ENCODE measurements at regions not wholly inside any gene's neighbourhood (a gene's known extent, or its start where the extent isn't known, plus 50 kb on each side); places are given as distances from the start of the nearest gene placed in this dataset.

GRCh38 chr1:87219626-87220025 lies 109.1 kb upstream of the LMO4 start:
- H3K27ac ChIP-seq (ENCODE audit: low read depth, low read length), result no peak overlapping the region
- H2AK5ac ChIP-seq (ENCODE audit: low read depth, low read length), result no peak overlapping the region
- H4K20me1 ChIP-seq (replicated peaks in 1 of 2; ENCODE audit: control insufficient read depth in 1 of 2, insufficient read depth in 2 of 2, low read length in 2 of 2), result no peaks in the 10 kb centered on the region
- no peak overlapping the region for H4K5ac ChIP-seq (ENCODE audit: insufficient read length, low read depth, low read length)
- no peak overlapping the region for H3K56ac ChIP-seq (replicated peaks; ENCODE audit: insufficient read length, low read depth, low read length)
- TF ChIP-seq KDM1A (IDR thresholded peaks at IDR 0.05; ENCODE audit: borderline replicate concordance, low read length) (no peak), TAF1 (IDR thresholded peaks at IDR 0.05; ENCODE audit: low read depth, low read length) (no peak), CBX8 (IDR thresholded peaks at IDR 0.05; ENCODE audit: borderline replicate concordance, low read depth, low read length) (no peak)
- no peak overlapping the region for H3K4ac ChIP-seq (replicated peaks; ENCODE audit: insufficient read length, low read depth, low read length)
- no peak overlapping the region for H2BK120ac ChIP-seq (replicated peaks; ENCODE audit: low read depth, low read length)
- H3K9ac ChIP-seq (replicated peaks in 1 of 4; ENCODE audit: extremely low read depth in 1 of 4, low read depth in 3 of 4, low read length in 3 of 4), result no peak overlapping the region
- H3K4me3 ChIP-seq (ENCODE audit: extremely low read depth in 1 of 4, insufficient read depth in 2 of 4, low read depth in 3 of 4, low read length in 4 of 4), result no peak overlapping the region
- no peak overlapping the region for H2BK15ac ChIP-seq (ENCODE audit: low read length)
- no peaks in the 10 kb centered on the region for H3K4me1 ChIP-seq (replicated peaks in 1 of 4; ENCODE audit: control insufficient read depth in 3 of 4, insufficient read depth in 4 of 4, low read length in 3 of 4)
- H3K36me3 ChIP-seq (ENCODE audit: control insufficient read depth in 2 of 4, insufficient read depth in 4 of 4, low read length in 3 of 4), result no peaks in the 10 kb centered on the region
- H3K18ac ChIP-seq (ENCODE audit: extremely low read depth, low read length), result no peak overlapping the region
- H3K27me3 ChIP-seq (replicated peaks in 1 of 4; ENCODE audit: control insufficient read depth in 3 of 4, extremely low read depth in 1 of 4, insufficient read depth in 3 of 4, low read length in 3 of 4), result no peaks in the 10 kb centered on the region
- H3K23me2 ChIP-seq (ENCODE audit: low read depth, low read length), result no peaks in the 10 kb centered on the region
- H2AFZ ChIP-seq (ENCODE audit: low read length), result peak overlapping the region; percentile 58
- H2BK12ac ChIP-seq (ENCODE audit: low read depth, low read length), result no peak overlapping the region
- no peak overlapping the region for H2BK5ac ChIP-seq (ENCODE audit: low read depth, low read length)
- no peak overlapping the region for H4K8ac ChIP-seq (ENCODE audit: extremely low read depth, insufficient read depth, low read length)
- DNase-seq (ENCODE audit: low read depth in 1 of 2, low spot score in 2 of 2), result no peak
- H4K91ac ChIP-seq (replicated peaks; ENCODE audit: insufficient read length, low read length), result no peak overlapping the region
- no peak overlapping the region for H2BK20ac ChIP-seq (ENCODE audit: low read length)
- H3K4me2 ChIP-seq (ENCODE audit: insufficient read depth in 1 of 2, low read depth in 2 of 2, low read length in 2 of 2), result no peak overlapping the region
- no peaks in the 10 kb centered on the region for H3K79me2 ChIP-seq (ENCODE audit: control insufficient read depth in 1 of 2, insufficient read depth in 2 of 2, low read length in 2 of 2)
- H3K23ac ChIP-seq (ENCODE audit: insufficient read length), result no peak overlapping the region
- H3K14ac ChIP-seq (ENCODE audit: insufficient read length), result no peak overlapping the region
- ChIA-PET CTCF (ENCODE audit: partially characterized antibody) (interaction anchor here (0.6 kb wide), 1 partner anchor 613 kb away, joined by 4 read pairs; no protein-coding TSS in a partner anchor), POLR2A (ENCODE audit: partially characterized antibody) (no interaction called here)
- 88% methylated on average over 4 of the region's 4 CpGs; no CpG with 5 or more reads in 1 of the 2 experiments for WGBS, 2 experiments (ENCODE audit: extremely low coverage in 1 of 2, insufficient coverage in 1 of 2, insufficient read length in 1 of 2, insufficient replicate concordance in 2 of 2, low coverage in 1 of 2, low lambda C conversion rate in 2 of 2, missing lambda C conversion rate in 1 of 2)
- FAIRE-seq, result no peak
- H3K9me3 ChIP-seq (ENCODE audit: insufficient read depth in 2 of 2, low read depth in 1 of 2, low read length in 1 of 2), result peaks cover 6 to 7% of the 10 kb centered on the region in 2 experiments; a peak in 2 of 4 replicates
- H3K79me1 ChIP-seq (ENCODE audit: low read depth, low read length), result no peaks in the 10 kb centered on the region
